ENCODE measurements at regions not wholly inside any gene's neighbourhood (a gene's known extent, or its start where the extent isn't known, plus 50 kb on each side); places are given as distances from the start of the nearest gene placed in this dataset.

- intact Hi-C loops (cut with micrococcal nuclease; ENCODE audit: unreplicated experiment) = no loop called here
- Mint-ChIP-seq H3K4me1 (ENCODE audit: low read depth, unreplicated experiment) (no peaks in the 10 kb centered on the region), H3K27ac (ENCODE audit: unreplicated experiment) (no peak overlapping the region), H3K36me3 (ENCODE audit: insufficient read depth, unreplicated experiment) (no peaks in the 10 kb centered on the region), H3K4me3 (ENCODE audit: low read depth, unreplicated experiment) (no peak overlapping the region), H3K27me3 (ENCODE audit: unreplicated experiment) (peaks cover 77% of the 10 kb centered on the region), H3K9me3 (ENCODE audit: low read depth, unreplicated experiment) (no peaks in the 10 kb centered on the region)
- no peak for TF ChIP-seq CTCF (IDR thresholded peaks at IDR 0.05; ENCODE audit: unreplicated experiment)
- CTCF ChIA-PET = no interaction called here
- DNase-seq = no peak
- no TSS peak for BruUV-seq (replicated peaks)
Observed at GRCh38 chr20:57004416-57004815, 262.0 kb downstream of the BMP7 start.

- intact Hi-C loops (cut with micrococcal nuclease; ENCODE audit: unreplicated experiment) = no loop called here
- H3K27ac Mint-ChIP-seq (ENCODE audit: unreplicated experiment) = no peak overlapping the region
- no peak for DNase-seq
- peaks cover 80% of the 10 kb centered on the region for H3K27me3 Mint-ChIP-seq (ENCODE audit: unreplicated experiment)
- no peaks in the 10 kb centered on the region for H3K4me1 Mint-ChIP-seq (ENCODE audit: low read depth, unreplicated experiment)
- CTCF ChIA-PET = no interaction called here
- no peak for TF ChIP-seq CTCF (IDR thresholded peaks at IDR 0.05; ENCODE audit: unreplicated experiment)
- no TSS peak for BruUV-seq (replicated peaks)
- no peaks in the 10 kb centered on the region for H3K36me3 Mint-ChIP-seq (ENCODE audit: insufficient read depth, unreplicated experiment)
- H3K4me3 Mint-ChIP-seq (ENCODE audit: low read depth, unreplicated experiment) = no peak overlapping the region
- H3K9me3 Mint-ChIP-seq (ENCODE audit: low read depth, unreplicated experiment) = no peaks in the 10 kb centered on the region
Observed at GRCh38 chr20:57004951-57005933, 261.2 kb downstream of the BMP7 start.

GRCh38 chr20:57006411-57007170, 259.9 kb downstream of the BMP7 start:
- no peak overlapping the region for H3K4me3 Mint-ChIP-seq (ENCODE audit: low read depth, unreplicated experiment)
- no TSS peak for BruUV-seq (replicated peaks)
- CTCF ChIA-PET = interaction anchor here (1.0 kb wide), 1 partner anchor 11 kb away, joined by 3 read pairs; no protein-coding TSS in a partner anchor
- H3K36me3 Mint-ChIP-seq (ENCODE audit: insufficient read depth, unreplicated experiment) = no peaks in the 10 kb centered on the region
- no peak for DNase-seq
- peaks cover 93% of the 10 kb centered on the region for H3K27me3 Mint-ChIP-seq (ENCODE audit: unreplicated experiment)
- H3K9me3 Mint-ChIP-seq (ENCODE audit: low read depth, unreplicated experiment) = no peaks in the 10 kb centered on the region
- intact Hi-C loops (cut with micrococcal nuclease; ENCODE audit: unreplicated experiment) = no loop called here
- H3K4me1 Mint-ChIP-seq (ENCODE audit: low read depth, unreplicated experiment) = no peaks in the 10 kb centered on the region
- no peak overlapping the region for H3K27ac Mint-ChIP-seq (ENCODE audit: unreplicated experiment)
- TF ChIP-seq CTCF (IDR thresholded peaks at IDR 0.05; ENCODE audit: unreplicated experiment) = no peak

- TF ChIP-seq CTCF (IDR thresholded peaks at IDR 0.05; ENCODE audit: unreplicated experiment) = no peak
- intact Hi-C loops (cut with micrococcal nuclease; ENCODE audit: unreplicated experiment) = no loop called here
- no peak for DNase-seq
- Mint-ChIP-seq H3K36me3 (ENCODE audit: insufficient read depth, unreplicated experiment) (no peaks in the 10 kb centered on the region), H3K27me3 (ENCODE audit: unreplicated experiment) (peaks cover 96% of the 10 kb centered on the region), H3K4me1 (ENCODE audit: low read depth, unreplicated experiment) (no peaks in the 10 kb centered on the region), H3K9me3 (ENCODE audit: low read depth, unreplicated experiment) (no peaks in the 10 kb centered on the region), H3K4me3 (ENCODE audit: low read depth, unreplicated experiment) (no peak overlapping the region), H3K27ac (ENCODE audit: unreplicated experiment) (no peak overlapping the region)
- CTCF ChIA-PET = interaction anchor here (1.0 kb wide), 1 partner anchor 11 kb away, joined by 3 read pairs; no protein-coding TSS in a partner anchor
- BruUV-seq (replicated peaks) = no TSS peak
Observed at GRCh38 chr20:57007171-57007540, 259.3 kb downstream of the BMP7 start.
